ENCODE measurements at regions not wholly inside any gene's neighbourhood (a gene's known extent, or its start where the extent isn't known, plus 50 kb on each side); places are given as distances from the start of the nearest gene placed in this dataset.

DNA sequence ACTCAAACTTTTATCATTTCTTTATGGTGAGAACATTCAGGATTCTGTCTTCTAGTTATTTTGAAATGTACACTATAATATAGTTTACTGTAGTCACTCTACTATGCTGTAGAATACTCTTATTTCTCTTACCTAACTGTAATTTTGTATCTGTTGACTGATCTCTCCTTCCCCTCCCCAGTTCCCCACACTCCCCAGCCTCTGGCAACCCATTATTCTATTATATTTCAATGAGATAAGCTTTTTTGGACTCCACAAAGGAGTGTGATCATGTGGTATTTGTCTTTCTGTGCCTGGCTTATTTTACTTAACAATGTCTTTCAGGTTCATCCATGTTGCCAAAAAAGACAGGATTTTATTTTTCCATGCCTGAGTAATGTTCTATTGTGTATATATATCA lies 71.4 kb upstream of the DYNC1I1 start:
- TF ChIP-seq CTCF (IDR thresholded peaks at IDR 0.05) (no peak), REST (IDR thresholded peaks at IDR 0.05; ENCODE audit: insufficient read depth in 1 of 2, low read depth in 2 of 2, low read length in 1 of 2) (no peak)
